ENCODE measurements at regions not wholly inside any gene's neighbourhood (a gene's known extent, or its start where the extent isn't known, plus 50 kb on each side); places are given as distances from the start of the nearest gene placed in this dataset.
"Not testable (repeated sequence)": the region's sequence is repeated elsewhere in the genome, so short reads cannot be mapped to it uniquely, and the experiment has no call there.

GRCh38 chr10:34016576-34016975 is 682.1 kb upstream of the NRP1 start:
- H3K36me3 ChIP-seq (ENCODE audit: control insufficient read depth in 4 of 4, insufficient read depth in 4 of 4, low read length in 3 of 4) = no peaks in the 10 kb centered on the region
- DNase-seq = no peak
- H3K27ac ChIP-seq (ENCODE audit: insufficient read depth in 1 of 2, low read depth in 1 of 2, low read length in 2 of 2, poor library complexity in 1 of 2, severe bottlenecking in 2 of 2) = no peak overlapping the region
- no peaks in the 10 kb centered on the region for H3K9me3 ChIP-seq (ENCODE audit: control extremely low read depth in 1 of 5, control insufficient read depth in 4 of 5, insufficient read depth in 2 of 5, low read depth in 1 of 5, low read length in 4 of 5)
- ChIA-PET POLR2A (interaction anchor here (0.6 kb wide), 1 partner anchor 22 kb away, joined by 4 read pairs; no protein-coding TSS in a partner anchor), CTCF (interaction anchor here (0.9 kb wide), 1 partner anchor 18 kb away, joined by 3 read pairs; no protein-coding TSS in a partner anchor)
- no peaks in the 10 kb centered on the region for H3K27me3 ChIP-seq (replicated peaks in 2 of 5; ENCODE audit: control insufficient read depth in 4 of 5, insufficient read depth in 5 of 5, low read length in 4 of 5)
- 100% methylated on average over 1 of the region's 2 CpGs for WGBS (ENCODE audit: insufficient coverage)
- H3K4me1 ChIP-seq (ENCODE audit: control extremely low read depth in 1 of 4, control insufficient read depth in 4 of 4, insufficient read depth in 4 of 4, low read length in 3 of 4) = peaks cover 0 to 7% (median 6%) of the 10 kb centered on the region in 4 experiments
- H3K4me3 ChIP-seq (ENCODE audit: control insufficient read depth in 1 of 7, extremely low read depth in 1 of 7, insufficient read depth in 4 of 7, low read depth in 2 of 7, low read length in 6 of 7) = no peak overlapping the region

GRCh38 chr10:34015700-34016099 is 681.2 kb upstream of the NRP1 start:
- WGBS (ENCODE audit: insufficient coverage) = no CpG with 5 or more reads among the region's 2 CpGs
- CTCF ChIA-PET = no interaction called here

GRCh38 chr10:34013235-34013634 is 678.8 kb upstream of the NRP1 start:
- H3K27ac ChIP-seq (ENCODE audit: insufficient read depth in 1 of 2, low read depth in 1 of 2, low read length in 2 of 2, poor library complexity in 1 of 2, severe bottlenecking in 2 of 2) = no peak overlapping the region
- CTCF ChIA-PET = no interaction called here

More at GRCh38 chr10:34015700-34016099, 681.2 kb upstream of the NRP1 start:
- POLR2A ChIA-PET = no interaction called here
- Histone ChIP-seq H3K4me1 (ENCODE audit: control extremely low read depth in 1 of 4, control insufficient read depth in 4 of 4, insufficient read depth in 4 of 4, low read length in 3 of 4) (peaks cover 0 to 15% (median 12%) of the 10 kb centered on the region in 4 experiments), H3K27ac (ENCODE audit: insufficient read depth in 1 of 2, low read depth in 1 of 2, low read length in 2 of 2, poor library complexity in 1 of 2, severe bottlenecking in 2 of 2) (no peak overlapping the region), H3K27me3 (replicated peaks in 2 of 5; ENCODE audit: control insufficient read depth in 4 of 5, insufficient read depth in 5 of 5, low read length in 4 of 5) (no peaks in the 10 kb centered on the region), H3K9me3 (ENCODE audit: control extremely low read depth in 1 of 5, control insufficient read depth in 4 of 5, insufficient read depth in 2 of 5, low read depth in 1 of 5, low read length in 4 of 5) (no peaks in the 10 kb centered on the region), H3K4me3 (ENCODE audit: control insufficient read depth in 1 of 7, extremely low read depth in 1 of 7, insufficient read depth in 4 of 7, low read depth in 2 of 7, low read length in 6 of 7) (no peak overlapping the region), H3K36me3 (ENCODE audit: control insufficient read depth in 4 of 4, insufficient read depth in 4 of 4, low read length in 3 of 4) (no peaks in the 10 kb centered on the region)
- DNase-seq = no peak

GRCh38 chr10:34010891-34011290 is 676.4 kb upstream of the NRP1 start:
- Histone ChIP-seq H3K27ac (ENCODE audit: insufficient read depth in 1 of 2, low read depth in 1 of 2, low read length in 2 of 2, poor library complexity in 1 of 2, severe bottlenecking in 2 of 2) (no peak overlapping the region), H3K4me3 (ENCODE audit: control insufficient read depth in 1 of 7, extremely low read depth in 1 of 7, insufficient read depth in 4 of 7, low read depth in 2 of 7, low read length in 6 of 7) (no peak overlapping the region), H3K4me1 (ENCODE audit: control extremely low read depth in 1 of 4, control insufficient read depth in 4 of 4, insufficient read depth in 4 of 4, low read length in 3 of 4) (peaks cover 0 to 16% (median 11%) of the 10 kb centered on the region in 4 experiments), H3K9me3 (ENCODE audit: control extremely low read depth in 1 of 5, control insufficient read depth in 4 of 5, insufficient read depth in 2 of 5, low read depth in 1 of 5, low read length in 4 of 5) (no peaks in the 10 kb centered on the region), H3K36me3 (ENCODE audit: control insufficient read depth in 4 of 4, insufficient read depth in 4 of 4, low read length in 3 of 4) (no peaks in the 10 kb centered on the region), H3K27me3 (replicated peaks in 2 of 5; ENCODE audit: control insufficient read depth in 4 of 5, insufficient read depth in 5 of 5, low read length in 4 of 5) (no peaks in the 10 kb centered on the region)
- CTCF ChIA-PET = interaction anchor here (0.7 kb wide), 1 partner anchor 694 kb away, joined by 3 read pairs; no protein-coding TSS in a partner anchor
- POLR2A ChIA-PET = interaction anchor here (0.5 kb wide), 1 partner anchor 1675 kb away, joined by 3 read pairs; no protein-coding TSS in a partner anchor
- peak; percentile 80 to 99 (median 98) for DNase-seq
- WGBS (ENCODE audit: insufficient coverage) = 8% methylated on average over 2 of the region's 2 CpGs

More at GRCh38 chr10:34013235-34013634, 678.8 kb upstream of the NRP1 start:
- Histone ChIP-seq H3K9me3 (ENCODE audit: control extremely low read depth in 1 of 5, control insufficient read depth in 4 of 5, insufficient read depth in 2 of 5, low read depth in 1 of 5, low read length in 4 of 5) (no peaks in the 10 kb centered on the region), H3K4me1 (ENCODE audit: control extremely low read depth in 1 of 4, control insufficient read depth in 4 of 4, insufficient read depth in 4 of 4, low read length in 3 of 4) (peaks cover 0 to 17% (median 13%) of the 10 kb centered on the region in 4 experiments), H3K4me3 (ENCODE audit: control insufficient read depth in 1 of 7, extremely low read depth in 1 of 7, insufficient read depth in 4 of 7, low read depth in 2 of 7, low read length in 6 of 7) (no peak overlapping the region), H3K27me3 (replicated peaks in 2 of 5; ENCODE audit: control insufficient read depth in 4 of 5, insufficient read depth in 5 of 5, low read length in 4 of 5) (no peaks in the 10 kb centered on the region), H3K36me3 (ENCODE audit: control insufficient read depth in 4 of 4, insufficient read depth in 4 of 4, low read length in 3 of 4) (no peaks in the 10 kb centered on the region)
- WGBS (ENCODE audit: insufficient coverage) = 90% methylated on average over 1 of the region's 2 CpGs
- no peak for DNase-seq
- POLR2A ChIA-PET = no interaction called here

- H3K36me3 ChIP-seq (ENCODE audit: control insufficient read depth in 4 of 4, insufficient read depth in 4 of 4, low read length in 3 of 4); H3K4me3 ChIP-seq (ENCODE audit: control insufficient read depth in 1 of 7, extremely low read depth in 1 of 7, insufficient read depth in 4 of 7, low read depth in 2 of 7, low read length in 6 of 7); CTCF ChIA-PET; H3K27ac ChIP-seq (ENCODE audit: insufficient read depth in 1 of 2, low read depth in 1 of 2, low read length in 2 of 2, poor library complexity in 1 of 2, severe bottlenecking in 2 of 2); DNase-seq; H3K27me3 ChIP-seq (replicated peaks in 2 of 5; ENCODE audit: control insufficient read depth in 4 of 5, insufficient read depth in 5 of 5, low read length in 4 of 5); H3K9me3 ChIP-seq (ENCODE audit: control extremely low read depth in 1 of 5, control insufficient read depth in 4 of 5, insufficient read depth in 2 of 5, low read depth in 1 of 5, low read length in 4 of 5): not testable (repeated sequence)
- WGBS (ENCODE audit: insufficient coverage) = no CpG with 5 or more reads among the region's 1 CpG
- POLR2A ChIA-PET = interaction anchor here (0.5 to 0.6 kb wide), 2 partner anchors 692 to 1675 kb away, joined by 3 to 5 read pairs; no protein-coding TSS in a partner anchor
- peaks cover 0 to 16% (median 11%) of the 10 kb centered on the region in 4 experiments for H3K4me1 ChIP-seq (ENCODE audit: control extremely low read depth in 1 of 4, control insufficient read depth in 4 of 4, insufficient read depth in 4 of 4, low read length in 3 of 4)
These were observed 675.8 kb upstream of the NRP1 start for GRCh38 chr10:34010228-34010627.

GRCh38 chr10:34008656-34009055 is 674.2 kb upstream of the NRP1 start:
- POLR2A ChIA-PET = no interaction called here
- no peaks in the 10 kb centered on the region for H3K27me3 ChIP-seq (replicated peaks in 2 of 5; ENCODE audit: control insufficient read depth in 4 of 5, insufficient read depth in 5 of 5, low read length in 4 of 5)
- H3K4me3 ChIP-seq (ENCODE audit: control insufficient read depth in 1 of 7, extremely low read depth in 1 of 7, insufficient read depth in 4 of 7, low read depth in 2 of 7, low read length in 6 of 7) = no peak overlapping the region
- no peaks in the 10 kb centered on the region for H3K9me3 ChIP-seq (ENCODE audit: control extremely low read depth in 1 of 5, control insufficient read depth in 4 of 5, insufficient read depth in 2 of 5, low read depth in 1 of 5, low read length in 4 of 5)
- DNase-seq = no peak
- CTCF ChIA-PET = no interaction called here
- no peak overlapping the region for H3K27ac ChIP-seq (ENCODE audit: insufficient read depth in 1 of 2, low read depth in 1 of 2, low read length in 2 of 2, poor library complexity in 1 of 2, severe bottlenecking in 2 of 2)
- no peaks in the 10 kb centered on the region for H3K36me3 ChIP-seq (ENCODE audit: control insufficient read depth in 4 of 4, insufficient read depth in 4 of 4, low read length in 3 of 4)
- no CpG with 5 or more reads among the region's 1 CpG for WGBS (ENCODE audit: insufficient coverage)
- peaks cover 0 to 16% (median 11%) of the 10 kb centered on the region in 4 experiments for H3K4me1 ChIP-seq (ENCODE audit: control extremely low read depth in 1 of 4, control insufficient read depth in 4 of 4, insufficient read depth in 4 of 4, low read length in 3 of 4)

GRCh38 chr10:34006471-34006870 is 672.0 kb upstream of the NRP1 start:
- Histone ChIP-seq H3K4me3 (ENCODE audit: control insufficient read depth in 1 of 7, extremely low read depth in 1 of 7, insufficient read depth in 4 of 7, low read depth in 2 of 7, low read length in 6 of 7) (no peak overlapping the region), H3K36me3 (ENCODE audit: control insufficient read depth in 4 of 4, insufficient read depth in 4 of 4, low read length in 3 of 4) (no peaks in the 10 kb centered on the region), H3K4me1 (ENCODE audit: control extremely low read depth in 1 of 4, control insufficient read depth in 4 of 4, insufficient read depth in 4 of 4, low read length in 3 of 4) (peaks cover 0 to 17% (median 11%) of the 10 kb centered on the region in 4 experiments), H3K27me3 (replicated peaks in 2 of 5; ENCODE audit: control insufficient read depth in 4 of 5, insufficient read depth in 5 of 5, low read length in 4 of 5) (no peaks in the 10 kb centered on the region), H3K27ac (ENCODE audit: insufficient read depth in 1 of 2, low read depth in 1 of 2, low read length in 2 of 2, poor library complexity in 1 of 2, severe bottlenecking in 2 of 2) (no peak overlapping the region), H3K9me3 (ENCODE audit: control extremely low read depth in 1 of 5, control insufficient read depth in 4 of 5, insufficient read depth in 2 of 5, low read depth in 1 of 5, low read length in 4 of 5) (no peaks in the 10 kb centered on the region)
- ChIA-PET POLR2A (no interaction called here), CTCF (no interaction called here)
- WGBS (ENCODE audit: insufficient coverage) = 100% methylated on average over 1 of the region's 5 CpGs
- no peak for DNase-seq

All from common myeloid progenitor, CD34-positive (primary cell).